ENCODE measurements at regions not wholly inside any gene's neighbourhood (a gene's known extent, or its start where the extent isn't known, plus 50 kb on each side); places are given as distances from the start of the nearest gene placed in this dataset.
A peak's percentile ranks its signal among the peaks of the same experiment; 100 is the strongest.

DNA sequence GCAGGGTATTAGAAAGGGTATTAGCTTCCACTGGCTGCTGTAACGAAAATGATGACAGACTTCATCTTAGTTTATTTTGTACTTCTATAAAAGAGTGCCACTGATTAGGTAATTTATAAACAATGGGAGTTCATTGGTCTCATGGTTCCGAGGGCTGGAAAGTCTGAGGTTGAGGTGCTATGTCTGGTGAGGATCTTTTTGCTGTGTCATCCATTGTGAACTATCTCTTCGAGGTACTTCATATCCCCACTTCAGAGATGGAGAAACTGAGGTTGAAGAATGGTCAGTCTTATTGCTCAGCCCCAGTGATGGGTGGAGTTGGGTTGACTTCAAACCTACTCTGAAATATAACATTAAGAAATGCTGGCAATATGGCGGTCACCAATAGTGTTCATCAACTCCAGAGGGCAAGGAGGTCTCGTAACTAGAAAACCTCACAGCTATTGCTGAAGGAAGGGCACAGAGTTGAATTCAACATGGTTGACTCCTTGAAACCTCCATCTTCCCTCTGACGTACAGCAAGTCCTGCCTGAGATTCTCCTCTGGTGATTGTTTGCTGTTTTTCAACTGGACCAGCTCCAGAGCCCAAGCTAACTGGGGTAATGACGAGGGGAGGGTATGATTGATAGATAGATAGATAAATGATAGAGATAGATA lies 53.6 kb upstream of the SHOX start:
- Histone ChIP-seq H3K27me3 (ENCODE audit: control insufficient read depth in 3 of 3, insufficient read depth in 3 of 3, low read length in 3 of 3) (no peaks in the 10 kb centered on the region), H3K9me3 (ENCODE audit: control insufficient read depth in 2 of 2, insufficient read depth in 1 of 2, low read depth in 1 of 2, low read length in 1 of 2) (peaks cover 2 to 14% of the 10 kb centered on the region in 2 donors), H3K36me3 (ENCODE audit: control insufficient read depth in 3 of 3, insufficient read depth in 2 of 3, low read depth in 1 of 3, low read length in 3 of 3) (no peaks in the 10 kb centered on the region), H3K4me3 (ENCODE audit: low read depth in 1 of 3, low read length in 3 of 3) (no peak overlapping the region), H3K4me1 (ENCODE audit: control insufficient read depth in 3 of 3, insufficient read depth in 2 of 3, low read depth in 1 of 3, low read length in 2 of 3) (no peaks in the 10 kb centered on the region), H3K27ac (ENCODE audit: low read depth in 1 of 3, low read length in 2 of 3) (no peak overlapping the region)
- FAIRE-seq = no peak
- WGBS, 3 donors = 75 to 80% (median 79%) methylated on average over 7 of the region's 7 CpGs
- peak in 1 of 2 donors; percentile 19 for DNase-seq

- 54 to 59% (median 54%) methylated on average over 9 of the region's 9 CpGs for WGBS, 3 donors
- FAIRE-seq = no peak
Measured at GRCh38 chrX:578531-578930, 52.1 kb upstream of the SHOX start.

GRCh38 chrX:580030-580429 lies 50.6 kb upstream of the SHOX start:
- peaks cover 2 to 9% of the 10 kb centered on the region in 2 donors for H3K9me3 ChIP-seq (ENCODE audit: control insufficient read depth in 2 of 2, insufficient read depth in 1 of 2, low read depth in 1 of 2, low read length in 1 of 2)
- WGBS, 3 donors = 41 to 58% (median 56%) methylated on average over 7 of the region's 7 CpGs
- no peak for FAIRE-seq
- H3K27ac ChIP-seq (ENCODE audit: low read depth in 1 of 3, low read length in 2 of 3) = no peak overlapping the region
- H3K36me3 ChIP-seq (ENCODE audit: control insufficient read depth in 3 of 3, insufficient read depth in 2 of 3, low read depth in 1 of 3, low read length in 3 of 3) = no peaks in the 10 kb centered on the region
- H3K27me3 ChIP-seq (ENCODE audit: control insufficient read depth in 3 of 3, insufficient read depth in 3 of 3, low read length in 3 of 3) = no peaks in the 10 kb centered on the region
- H3K4me3 ChIP-seq (ENCODE audit: low read depth in 1 of 3, low read length in 3 of 3) = no peak overlapping the region
- peak in 1 of 2 donors; percentile 25 for DNase-seq
- no peaks in the 10 kb centered on the region for H3K4me1 ChIP-seq (ENCODE audit: control insufficient read depth in 3 of 3, insufficient read depth in 2 of 3, low read depth in 1 of 3, low read length in 2 of 3)

More at GRCh38 chrX:578531-578930, 52.1 kb upstream of the SHOX start:
- Histone ChIP-seq H3K27ac (ENCODE audit: low read depth in 1 of 3, low read length in 2 of 3) (no peak overlapping the region), H3K36me3 (ENCODE audit: control insufficient read depth in 3 of 3, insufficient read depth in 2 of 3, low read depth in 1 of 3, low read length in 3 of 3) (no peaks in the 10 kb centered on the region), H3K27me3 (ENCODE audit: control insufficient read depth in 3 of 3, insufficient read depth in 3 of 3, low read length in 3 of 3) (no peaks in the 10 kb centered on the region), H3K4me3 (ENCODE audit: low read depth in 1 of 3, low read length in 3 of 3) (no peak overlapping the region), H3K9me3 (ENCODE audit: control insufficient read depth in 2 of 2, insufficient read depth in 1 of 2, low read depth in 1 of 2, low read length in 1 of 2) (peaks cover 2 to 12% of the 10 kb centered on the region in 2 donors), H3K4me1 (ENCODE audit: control insufficient read depth in 3 of 3, insufficient read depth in 2 of 3, low read depth in 1 of 3, low read length in 2 of 3) (no peaks in the 10 kb centered on the region)
- peak in 1 of 2 donors; percentile 34 for DNase-seq
